ENCODE measurements at regions not wholly inside any gene's neighbourhood (a gene's known extent, or its start where the extent isn't known, plus 50 kb on each side); places are given as distances from the start of the nearest gene placed in this dataset.

- no peak for TF ChIP-seq CTCF (IDR thresholded peaks at IDR 0.05; ENCODE audit: insufficient read depth, low read depth, low read length, missing control alignments)
- no peak overlapping the region for H3K4me3 ChIP-seq (ENCODE audit: low read length)
- peak; percentile 88 for DNase-seq (ENCODE audit: low read depth)
Observed at GRCh38 chr1:30645807-30646206, 77.6 kb downstream of the MATN1 start.

GRCh38 chr1:30642391-30643120 lies 80.8 kb downstream of the MATN1 start:
- TF ChIP-seq CTCF (IDR thresholded peaks at IDR 0.05; ENCODE audit: insufficient read depth, low read depth, low read length, missing control alignments) = no peak
- H3K4me3 ChIP-seq (ENCODE audit: low read length) = no peak overlapping the region
- no peak for DNase-seq (ENCODE audit: low read depth)

- no peak for DNase-seq (ENCODE audit: low read depth)
- no peak overlapping the region for H3K4me3 ChIP-seq (ENCODE audit: low read length)
- no peak for TF ChIP-seq CTCF (IDR thresholded peaks at IDR 0.05; ENCODE audit: insufficient read depth, low read depth, low read length, missing control alignments)
Observed at GRCh38 chr1:30641572-30642353, 81.6 kb downstream of the MATN1 start.

- TF ChIP-seq CTCF (IDR thresholded peaks at IDR 0.05; ENCODE audit: insufficient read depth, low read depth, low read length, missing control alignments) = no peak
- no peak for DNase-seq (ENCODE audit: low read depth)
Observed at GRCh38 chr1:30639881-30640452, 83.4 kb downstream of the MATN1 start.

GRCh38 chr1:30638811-30639210 lies 84.6 kb downstream of the MATN1 start:
- no peak for TF ChIP-seq CTCF (IDR thresholded peaks at IDR 0.05; ENCODE audit: insufficient read depth, low read depth, low read length, missing control alignments)
- DNase-seq (ENCODE audit: low read depth) = no peak
- no peak overlapping the region for H3K4me3 ChIP-seq (ENCODE audit: low read length)

More at GRCh38 chr1:30639881-30640452, 83.4 kb downstream of the MATN1 start:
- no peak overlapping the region for H3K4me3 ChIP-seq (ENCODE audit: low read length)

- TF ChIP-seq CTCF (IDR thresholded peaks at IDR 0.05; ENCODE audit: insufficient read depth, low read depth, low read length, missing control alignments) = no peak
- no peak overlapping the region for H3K4me3 ChIP-seq (ENCODE audit: low read length)
- DNase-seq (ENCODE audit: low read depth) = no peak
Observed at GRCh38 chr1:30638086-30638485, 85.3 kb downstream of the MATN1 start.

All from epithelial cell of esophagus (primary cell).